Stimulated activated CD4-positive, alpha-beta T cell treated with anti-CD3 and anti-CD28 coated beads, Interleukin-2, amount 100 ng/mL, for 24 hours (primary cell): ENCODE measurements at regions not wholly inside any gene's neighbourhood (a gene's known extent, or its start where the extent isn't known, plus 50 kb on each side); places are given as distances from the start of the nearest gene placed in this dataset.

Experiments used
- DNase-seq, 2 donors: peaks; one replicate each; pipeline ENCODE4 v3.0.0-alpha.2; 2020

DNA sequence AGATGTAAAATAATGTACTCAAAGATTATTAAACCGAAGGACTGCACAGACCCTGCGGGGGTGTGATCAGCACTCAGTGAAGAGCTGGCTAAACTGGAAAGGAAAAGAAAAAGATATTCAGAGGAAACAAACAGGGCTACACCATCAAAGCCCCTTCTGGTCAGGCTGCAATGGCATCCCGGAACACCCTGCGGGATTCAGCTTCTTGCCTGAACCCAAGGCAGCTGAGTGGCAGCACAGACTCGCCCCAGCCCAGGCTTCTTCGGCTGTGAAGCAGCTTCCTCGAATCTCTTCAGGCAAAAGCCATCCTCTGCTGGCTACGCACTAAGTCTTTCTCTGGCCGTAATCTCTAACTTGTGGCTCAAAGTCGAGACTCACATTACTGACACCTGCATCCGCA, 220.9 kb downstream of the TEX29 start:
- DNase-seq, result no peak

DNA sequence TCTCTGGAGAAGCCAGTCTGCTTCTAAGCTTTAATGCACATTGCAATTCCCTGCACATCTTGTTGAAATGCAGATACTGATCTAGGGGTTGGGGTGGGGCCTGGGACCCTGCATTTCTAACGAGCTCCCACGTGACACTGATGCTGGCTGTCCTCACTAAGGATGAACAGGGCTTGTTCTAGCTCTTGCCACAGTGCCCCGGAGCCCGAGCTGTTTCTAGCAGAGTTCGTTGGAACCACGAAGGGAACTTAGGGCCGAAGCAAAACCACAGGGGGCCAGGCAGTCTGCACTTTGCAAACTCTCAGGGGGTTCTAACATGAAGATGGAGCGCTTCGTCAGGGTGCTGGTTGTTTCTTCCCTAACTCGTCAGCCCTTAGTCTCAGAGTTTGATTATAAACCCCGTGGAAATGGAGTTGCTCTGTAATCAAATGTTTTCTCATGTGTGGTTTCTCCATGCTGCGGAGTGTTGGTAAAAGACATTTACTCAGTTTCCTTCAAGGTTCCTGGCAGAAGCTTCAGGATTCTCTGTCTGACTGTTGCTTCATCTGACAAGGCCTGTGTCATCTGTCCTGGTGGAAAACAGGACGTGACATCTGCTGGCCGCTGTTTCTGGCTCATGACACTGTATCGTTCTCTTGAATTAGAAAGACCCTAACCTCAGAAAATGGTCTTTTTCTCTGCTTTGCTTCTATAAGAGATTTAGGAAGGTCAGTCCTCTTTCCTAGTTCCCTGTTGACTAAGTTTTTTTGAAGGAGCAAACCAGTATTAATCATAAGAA, 221.5 kb downstream of the TEX29 start:
- DNase-seq, result no peak

- DNase-seq, result no peak
Measured at GRCh38 chr13:111542530-111543341, 222.3 kb downstream of the TEX29 start.

- DNase-seq, result no peak
Measured at GRCh38 chr13:111546921-111547675, 226.7 kb downstream of the TEX29 start.

DNA sequence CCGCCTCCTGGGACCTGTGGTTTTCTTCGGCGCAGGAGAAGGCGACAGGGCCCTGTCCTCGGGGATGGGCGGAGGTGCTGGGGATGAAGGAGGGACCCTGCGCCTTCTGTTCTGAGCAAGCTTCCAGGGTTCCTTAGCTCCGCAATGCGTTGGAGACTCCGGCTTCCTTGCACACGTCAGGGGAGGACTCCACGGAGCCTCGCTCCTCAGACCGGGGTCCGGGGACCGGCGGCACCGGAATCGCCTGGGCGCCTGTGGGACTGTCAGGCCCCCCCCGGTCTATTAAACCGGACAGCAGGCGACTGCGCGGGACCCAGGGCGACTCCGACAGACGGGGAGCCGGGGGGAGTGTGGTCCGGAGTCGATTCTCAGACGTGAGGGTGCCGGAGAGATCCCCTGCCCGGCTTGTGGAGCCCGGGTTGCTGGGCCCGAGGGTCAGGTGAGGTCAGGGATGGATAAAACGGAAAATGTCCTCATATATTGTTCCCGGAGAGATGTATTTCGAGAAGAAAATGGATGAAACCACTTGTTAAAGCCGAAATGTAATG, 227.4 kb downstream of the TEX29 start:
- no peak for DNase-seq

- DNase-seq, result no peak
Measured at GRCh38 chr13:111548301-111548700, 227.9 kb downstream of the TEX29 start.

- no peak for DNase-seq
Measured at GRCh38 chr13:111548805-111549204, 228.4 kb downstream of the TEX29 start.

DNA sequence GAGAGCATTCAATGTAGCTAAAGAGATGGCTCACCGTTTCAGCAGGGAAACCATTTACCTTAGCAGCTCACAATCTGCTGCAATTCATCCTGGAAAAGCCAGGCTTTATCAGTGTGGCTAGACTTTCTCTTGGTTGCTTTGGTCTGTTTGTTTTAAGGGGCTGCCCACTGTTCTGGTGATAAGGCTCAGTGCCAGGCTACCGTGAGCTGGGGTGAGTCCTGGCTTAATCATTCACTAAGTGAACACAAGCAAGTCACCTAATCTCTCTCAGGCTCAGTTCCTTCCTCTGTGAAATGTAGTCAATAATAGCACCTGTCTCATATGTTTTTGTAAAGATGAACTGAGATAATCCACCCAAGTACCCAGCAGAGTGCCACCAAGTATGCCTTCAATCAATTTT, 229.0 kb downstream of the TEX29 start:
- no peak for DNase-seq

DNA sequence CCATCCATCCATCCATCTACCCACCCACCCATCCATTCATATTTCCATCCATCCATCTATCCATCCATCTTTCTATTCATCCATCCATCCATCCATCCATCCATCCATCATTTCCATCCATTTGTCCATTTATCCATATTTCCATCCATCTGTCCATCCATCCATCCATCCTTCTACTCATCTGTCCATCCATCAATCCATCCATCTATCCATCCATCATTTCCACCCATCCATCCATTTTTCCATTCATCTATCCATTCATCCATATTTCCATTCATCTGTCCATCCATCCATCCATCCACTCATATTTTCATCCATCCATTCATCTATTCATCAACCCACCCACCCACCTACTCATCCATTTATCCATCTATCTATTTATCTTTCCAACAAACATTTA, 229.6 kb downstream of the TEX29 start:
- DNase-seq, result no peak

GRCh38 chr13:111551204-111551820, 230.9 kb downstream of the TEX29 start:
- no peak for DNase-seq

- no peak for DNase-seq
Measured at GRCh38 chr13:111552891-111553655, 232.6 kb downstream of the TEX29 start.

GRCh38 chr13:111554539-111555267, 234.3 kb downstream of the TEX29 start:
- no peak for DNase-seq

DNA sequence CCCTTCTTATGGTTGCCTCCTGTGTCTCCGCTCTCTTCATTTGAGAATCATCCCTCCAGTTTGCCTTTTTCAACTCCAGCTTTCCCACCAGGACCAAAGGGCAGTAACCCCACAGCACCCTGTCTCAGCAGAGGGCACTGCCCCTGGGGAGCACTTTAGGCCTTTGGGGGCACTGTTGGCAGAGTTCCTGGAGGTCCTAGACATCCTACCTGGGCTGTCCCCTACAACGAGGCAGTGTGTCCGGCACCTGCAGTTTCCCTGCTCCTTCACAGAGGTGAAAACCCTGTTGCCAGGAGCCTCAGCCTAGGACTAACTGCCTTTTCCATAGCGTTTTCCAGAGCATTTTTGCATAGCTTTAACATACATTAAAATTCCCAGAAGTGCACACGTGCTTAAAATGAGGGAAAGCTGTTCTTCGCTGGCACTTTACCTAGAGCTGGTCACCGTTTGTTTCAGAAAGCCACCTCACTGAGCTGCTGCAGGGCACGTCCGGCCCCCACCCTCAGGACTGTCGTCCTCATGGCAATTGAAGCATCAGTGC, 234.9 kb downstream of the TEX29 start:
- DNase-seq, result no peak

DNA sequence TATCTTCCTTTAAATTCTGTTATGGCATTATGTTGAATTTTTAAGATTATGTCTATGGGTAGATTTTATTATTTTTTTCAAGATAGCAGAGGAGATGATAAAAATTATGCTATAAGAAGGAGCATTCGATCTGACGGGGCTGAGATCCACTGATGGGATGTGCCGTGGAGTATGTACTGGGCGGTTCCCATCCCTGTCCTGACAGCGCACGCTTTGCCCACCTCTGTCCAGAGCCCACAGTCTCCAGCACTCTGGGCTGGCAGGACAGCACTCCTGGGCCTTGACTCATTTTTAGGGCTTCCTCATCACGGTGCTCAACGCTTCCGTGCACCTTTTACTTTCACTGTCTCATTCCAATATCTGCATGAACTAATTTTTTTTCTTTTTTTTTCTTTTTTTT, 235.5 kb downstream of the TEX29 start:
- DNase-seq, result no peak

GRCh38 chr13:111556496-111556895, 236.1 kb downstream of the TEX29 start:
- no peak for DNase-seq

GRCh38 chr13:111557921-111558699, 237.7 kb downstream of the TEX29 start:
- DNase-seq, result no peak

DNA sequence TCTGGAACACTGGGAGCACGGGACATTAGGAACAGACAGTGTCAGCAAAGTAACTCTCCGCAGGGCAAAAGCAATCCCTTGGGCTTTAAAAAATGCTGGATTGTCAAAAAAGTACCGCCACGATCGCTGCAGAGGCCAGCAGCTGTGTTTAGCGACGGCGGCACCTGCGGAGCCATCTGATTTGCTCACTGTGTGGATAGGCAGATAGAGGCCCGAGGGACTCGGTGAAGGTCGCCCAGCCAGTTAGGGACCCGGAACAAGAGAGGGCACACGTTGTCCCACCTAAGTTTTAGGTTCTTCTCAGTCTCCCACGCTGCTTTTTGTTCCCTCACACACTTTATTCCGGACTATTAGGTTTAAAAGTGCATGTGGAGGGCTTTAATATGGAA, 238.3 kb downstream of the TEX29 start:
- no peak for DNase-seq

DNA sequence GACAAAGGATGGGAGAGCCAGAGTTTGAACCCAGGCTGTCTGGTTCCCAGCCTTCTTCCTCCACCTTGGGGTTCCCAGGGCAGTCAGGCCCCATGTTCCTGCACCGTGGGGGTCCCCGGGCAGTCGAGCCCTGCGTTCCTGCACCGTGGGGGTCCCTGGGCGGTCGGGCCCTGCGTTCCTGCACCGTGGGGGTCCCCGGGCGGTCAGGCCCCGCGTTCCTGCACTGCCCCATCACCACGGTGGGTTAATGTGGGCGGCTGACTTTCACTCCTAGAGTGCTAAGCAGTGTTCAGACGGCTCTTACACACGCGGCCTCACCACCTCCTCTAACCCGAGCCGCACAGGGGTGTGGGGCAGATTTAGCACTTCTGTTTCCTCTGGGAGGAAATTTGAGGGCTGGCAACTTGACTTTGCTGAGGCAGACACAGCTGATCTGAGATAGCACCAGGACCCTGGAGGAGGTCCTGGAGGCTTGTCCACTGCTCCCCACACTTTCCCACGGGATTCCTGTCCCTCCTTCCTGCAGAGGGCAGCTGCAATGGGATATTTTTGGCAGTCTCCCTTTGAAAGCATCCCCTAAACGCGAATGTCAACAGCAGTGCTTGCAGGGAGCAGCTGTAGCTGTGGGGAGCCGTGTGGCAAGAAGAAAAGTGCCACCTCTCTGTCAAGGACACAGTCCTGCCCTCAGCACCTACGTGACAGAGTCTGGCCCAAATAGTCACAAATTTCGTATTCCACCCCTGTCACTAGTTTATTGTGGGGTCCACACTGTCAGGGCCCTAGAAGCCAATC, 239.4 kb downstream of the TEX29 start:
- no peak for DNase-seq

DNA sequence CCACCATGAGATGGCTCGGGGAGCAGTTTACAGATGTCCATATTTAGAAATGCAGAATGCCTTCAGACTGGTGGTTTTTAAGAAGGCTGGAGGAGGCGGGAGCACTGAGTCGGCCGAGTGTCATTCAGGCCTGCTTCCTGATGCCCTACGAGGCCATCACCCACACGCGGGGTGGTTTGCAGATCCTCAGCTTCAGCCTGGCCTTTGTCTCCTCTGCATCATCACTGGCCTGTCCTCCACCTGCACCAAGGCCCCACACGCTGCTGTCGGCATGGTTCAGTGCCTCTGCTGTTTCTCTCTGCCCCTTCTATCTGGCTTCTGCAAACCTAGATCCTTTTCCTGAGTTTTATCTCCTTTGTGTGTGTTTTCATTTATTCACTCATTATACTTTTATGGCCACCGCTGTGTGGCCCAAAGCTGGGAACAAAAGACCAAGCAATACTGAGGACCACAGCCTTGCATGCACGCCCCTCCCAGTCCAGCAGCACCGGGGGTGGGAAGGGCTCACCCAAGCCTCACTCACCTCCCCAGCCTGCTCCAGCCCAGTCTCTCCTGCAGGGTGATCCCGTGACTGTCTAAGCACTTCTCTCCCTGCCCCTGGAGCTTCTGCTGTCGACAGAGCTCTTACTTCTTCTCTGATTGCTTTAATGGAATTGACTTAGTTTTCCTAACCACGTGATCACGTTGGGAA, 240.8 kb downstream of the TEX29 start:
- DNase-seq, result no peak
